ENCODE measurements at regions not wholly inside any gene's neighbourhood (a gene's known extent, or its start where the extent isn't known, plus 50 kb on each side); places are given as distances from the start of the nearest gene placed in this dataset.

DNA sequence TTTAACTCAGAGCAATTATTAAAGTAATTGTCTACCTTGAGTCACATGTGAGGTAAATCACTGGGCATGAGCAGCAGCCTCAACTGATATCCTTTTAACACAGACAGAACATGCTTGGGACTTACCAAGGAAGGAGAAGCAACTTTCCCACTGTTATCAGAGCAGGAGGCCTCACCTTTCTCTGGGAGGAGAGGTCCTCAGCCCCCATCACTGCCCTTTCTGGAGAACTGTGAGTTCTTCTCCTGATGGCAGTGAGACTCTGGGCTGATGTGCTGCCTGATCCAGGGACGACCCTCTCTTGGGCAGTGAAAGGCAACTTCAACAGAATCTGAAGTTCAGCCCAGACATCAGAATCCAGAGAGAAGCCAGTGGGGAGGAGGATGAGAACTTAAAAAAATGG lies 343.4 kb upstream of the IRX1 start:
- TF ChIP-seq OTX1 (CRISPR knock-in tag; IDR thresholded peaks at IDR 0.05), result no peak
- TF ChIP-seq SMARCC2 (IDR thresholded peaks at IDR 0.05; ENCODE audit: low read depth), result no peak
- TF ChIP-seq YY1 (IDR thresholded peaks at IDR 0.05; ENCODE audit: borderline replicate concordance in 1 of 3, control insufficient read depth in 1 of 3, extremely low read depth in 1 of 3, insufficient read depth in 3 of 3, insufficient read length in 1 of 3, insufficient replicate concordance in 2 of 3, low read depth in 1 of 3, low read length in 2 of 3), result no peak
